Progenitor cell of endocrine pancreas (in vitro differentiated cells): ENCODE measurements at regions not wholly inside any gene's neighbourhood (a gene's known extent, or its start where the extent isn't known, plus 50 kb on each side); places are given as distances from the start of the nearest gene placed in this dataset.

Source experiments
- DNase-seq: peaks from one replicate; pipeline ENCODE4 v3.0.0; 2021; ENCODE audit warnings: low spot score; ENCODE audit not compliant: unreplicated experiment
- H3K27ac Mint-ChIP-seq: 2 replicates; pipeline ENCODE4 v1.8.0; 2021; ENCODE audit warnings: mild to moderate bottlenecking, moderate library complexity, mixed read lengths
- H3K27me3 Mint-ChIP-seq: 2 replicates; pipeline ENCODE4 v1.8.0; 2021; ENCODE audit warnings: mixed read lengths
- H3K36me3 Mint-ChIP-seq: 2 replicates; pipeline ENCODE4 v1.8.0; 2022; ENCODE audit warnings: mixed read lengths; ENCODE audit not compliant: insufficient read depth
- H3K4me1 Mint-ChIP-seq: 2 replicates; pipeline ENCODE4 v1.8.0; 2021; ENCODE audit warnings: low read depth, mixed read lengths
- H3K4me3 Mint-ChIP-seq: 2 replicates; pipeline ENCODE4 v1.8.0; 2021; ENCODE audit warnings: low read depth, mild to moderate bottlenecking, moderate library complexity, mixed read lengths
- H3K9me3 Mint-ChIP-seq: 2 replicates; pipeline ENCODE4 v1.8.0; 2021; ENCODE audit warnings: low read depth, mixed read lengths
- TF ChIP-seq, protein P1 (sequence below): fragments of 200-600 bp; sonication (generic); IDR thresholded peaks from one replicate; pipeline ENCODE4 v1.5.0; 2021; ENCODE audit warnings: antibody characterized with exemption, mild to moderate bottlenecking; ENCODE audit not compliant: unreplicated experiment

DNA sequence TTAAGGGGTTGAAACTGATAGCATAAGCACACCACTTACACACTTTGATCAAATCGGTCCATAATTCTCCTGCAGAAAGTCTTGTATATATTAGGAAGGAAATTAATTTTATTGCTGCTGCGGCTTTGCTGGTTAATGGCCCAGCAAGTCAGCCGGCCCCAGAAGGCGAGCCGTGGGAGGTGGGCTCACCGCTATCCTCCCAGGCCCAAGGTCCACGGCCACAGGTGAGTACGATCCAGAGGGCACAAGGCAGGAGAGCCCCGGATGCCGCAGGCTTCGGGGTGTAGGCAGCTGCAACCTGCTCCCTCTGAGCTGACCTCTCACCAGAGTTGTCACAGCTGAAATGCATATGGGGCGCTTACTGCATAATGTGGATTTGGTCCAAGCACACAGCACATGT lies 165.7 kb downstream of the TBX5 start:
- no peak for DNase-seq
- H3K4me3 Mint-ChIP-seq = no peak overlapping the region
- H3K27ac Mint-ChIP-seq = no peak overlapping the region
- TF ChIP-seq, protein P1, sequence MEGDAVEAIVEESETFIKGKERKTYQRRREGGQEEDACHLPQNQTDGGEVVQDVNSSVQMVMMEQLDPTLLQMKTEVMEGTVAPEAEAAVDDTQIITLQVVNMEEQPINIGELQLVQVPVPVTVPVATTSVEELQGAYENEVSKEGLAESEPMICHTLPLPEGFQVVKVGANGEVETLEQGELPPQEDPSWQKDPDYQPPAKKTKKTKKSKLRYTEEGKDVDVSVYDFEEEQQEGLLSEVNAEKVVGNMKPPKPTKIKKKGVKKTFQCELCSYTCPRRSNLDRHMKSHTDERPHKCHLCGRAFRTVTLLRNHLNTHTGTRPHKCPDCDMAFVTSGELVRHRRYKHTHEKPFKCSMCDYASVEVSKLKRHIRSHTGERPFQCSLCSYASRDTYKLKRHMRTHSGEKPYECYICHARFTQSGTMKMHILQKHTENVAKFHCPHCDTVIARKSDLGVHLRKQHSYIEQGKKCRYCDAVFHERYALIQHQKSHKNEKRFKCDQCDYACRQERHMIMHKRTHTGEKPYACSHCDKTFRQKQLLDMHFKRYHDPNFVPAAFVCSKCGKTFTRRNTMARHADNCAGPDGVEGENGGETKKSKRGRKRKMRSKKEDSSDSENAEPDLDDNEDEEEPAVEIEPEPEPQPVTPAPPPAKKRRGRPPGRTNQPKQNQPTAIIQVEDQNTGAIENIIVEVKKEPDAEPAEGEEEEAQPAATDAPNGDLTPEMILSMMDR = no peak
- H3K36me3 Mint-ChIP-seq = no peaks in the 10 kb centered on the region
- peaks cover 5% of the 10 kb centered on the region for H3K4me1 Mint-ChIP-seq
- peaks cover 24% of the 10 kb centered on the region for H3K27me3 Mint-ChIP-seq
- no peaks in the 10 kb centered on the region for H3K9me3 Mint-ChIP-seq

DNA sequence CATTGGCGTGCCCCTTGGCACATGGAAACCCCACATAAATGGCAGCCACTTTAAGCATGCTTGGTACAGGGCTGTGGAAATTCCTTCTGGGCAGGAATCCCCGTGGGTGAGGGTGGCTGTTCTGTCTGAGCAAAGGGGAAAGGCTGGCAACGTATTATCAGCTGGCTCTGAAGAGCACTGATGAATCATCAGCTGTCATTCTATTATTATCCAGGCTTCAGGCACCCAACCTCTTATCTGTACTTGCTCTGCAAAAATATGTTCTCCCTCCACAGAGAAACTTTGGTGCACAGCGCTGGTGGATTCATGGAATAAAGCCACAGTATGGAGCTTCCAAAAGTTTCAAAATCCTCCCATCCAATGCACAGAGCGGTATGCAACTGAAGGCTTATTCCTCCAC lies 167.1 kb downstream of the TBX5 start:
- Mint-ChIP-seq H3K4me1 (no peaks in the 10 kb centered on the region), H3K27ac (no peak overlapping the region), H3K4me3 (no peak overlapping the region), H3K27me3 (peaks cover 21% of the 10 kb centered on the region), H3K36me3 (no peaks in the 10 kb centered on the region), H3K9me3 (no peaks in the 10 kb centered on the region)
- TF ChIP-seq, protein P1 = no peak
- no peak for DNase-seq

DNA sequence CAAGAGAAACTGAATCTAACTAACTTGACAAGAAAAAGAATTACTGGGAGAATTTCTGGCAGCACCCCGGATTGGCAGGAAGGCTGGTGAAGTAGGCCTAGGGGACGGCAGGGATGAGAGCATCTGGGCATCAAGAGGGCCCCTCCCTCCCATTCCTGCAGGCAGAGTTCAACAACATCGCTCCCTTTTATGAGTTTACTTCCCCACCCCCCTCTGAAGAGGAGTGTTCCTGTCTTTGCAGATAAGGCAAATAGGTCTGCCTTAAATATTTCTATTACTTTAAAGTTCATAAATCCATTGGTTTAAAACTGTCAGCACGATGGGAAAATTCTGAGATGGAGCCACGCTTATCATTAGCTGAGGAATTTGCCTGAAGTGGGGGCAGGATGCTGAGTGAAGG lies 168.7 kb downstream of the TBX5 start:
- DNase-seq = no peak
- no peak overlapping the region for H3K4me3 Mint-ChIP-seq
- H3K36me3 Mint-ChIP-seq = no peaks in the 10 kb centered on the region
- peaks cover 21% of the 10 kb centered on the region for H3K27me3 Mint-ChIP-seq
- no peaks in the 10 kb centered on the region for H3K9me3 Mint-ChIP-seq
- TF ChIP-seq, protein P1 = no peak
- no peak overlapping the region for H3K27ac Mint-ChIP-seq
- H3K4me1 Mint-ChIP-seq = no peaks in the 10 kb centered on the region

DNA sequence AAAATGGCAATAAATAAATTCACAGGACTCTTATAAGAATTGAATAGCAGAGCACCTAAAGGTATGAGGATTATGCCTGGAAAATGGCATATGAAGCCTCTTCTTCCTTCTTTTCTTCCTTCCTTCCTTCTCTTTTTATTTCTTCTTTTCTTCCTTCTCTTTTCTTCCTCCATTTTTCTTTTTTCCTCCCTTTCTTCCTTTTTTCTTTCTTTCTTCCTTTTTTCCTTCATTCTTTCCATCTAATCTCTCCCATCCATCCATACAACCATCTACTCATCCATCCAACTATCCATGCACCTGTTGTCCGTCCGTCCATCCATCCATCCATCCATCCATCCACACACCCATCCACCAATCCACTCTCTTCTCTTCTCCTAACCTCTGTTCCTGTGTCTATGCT lies 173.8 kb downstream of the TBX5 start:
- Mint-ChIP-seq H3K27me3 (peaks cover 6% of the 10 kb centered on the region), H3K4me1 (peaks cover 7% of the 10 kb centered on the region), H3K27ac (no peak overlapping the region), H3K4me3 (no peak overlapping the region), H3K36me3 (no peaks in the 10 kb centered on the region), H3K9me3 (no peaks in the 10 kb centered on the region)
- DNase-seq = no peak
- TF ChIP-seq, protein P1 = no peak

DNA sequence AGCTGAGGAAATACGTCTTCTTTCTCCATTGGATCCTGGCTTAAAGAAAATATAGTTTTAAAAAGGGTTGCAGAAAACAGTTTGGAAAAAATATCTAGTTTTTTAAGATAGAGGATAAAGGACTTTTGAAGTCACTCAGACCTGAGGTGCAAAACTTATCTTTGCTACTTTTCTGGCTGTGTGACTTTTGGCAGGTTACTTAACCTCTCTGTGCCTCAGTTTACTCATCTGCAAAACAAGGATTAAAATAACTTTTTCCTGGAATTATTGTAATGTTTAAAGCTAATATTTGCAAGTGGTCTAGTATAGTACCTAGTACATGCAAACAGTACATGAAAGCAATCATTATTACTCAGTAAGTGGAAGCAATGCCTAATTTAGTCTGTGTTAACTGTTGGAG lies 176.8 kb downstream of the TBX5 start:
- Mint-ChIP-seq H3K36me3 (no peaks in the 10 kb centered on the region), H3K27me3 (peaks cover 24% of the 10 kb centered on the region), H3K4me3 (no peak overlapping the region), H3K4me1 (peaks cover 9% of the 10 kb centered on the region), H3K27ac (no peak overlapping the region), H3K9me3 (no peaks in the 10 kb centered on the region)
- TF ChIP-seq, protein P1 = no peak
- no peak for DNase-seq
